H1 (cell line): ENCODE measurements at regions not wholly inside any gene's neighbourhood (a gene's known extent, or its start where the extent isn't known, plus 50 kb on each side); places are given as distances from the start of the nearest gene placed in this dataset.

Experiments used
- CTCF ChIA-PET: fragments of 300-600 bp; sonication (Branson Sonifier 250); formaldehyde crosslinking; loops from one replicate; lab custom pipeline; 2021; ENCODE audit not compliant: partially characterized antibody; lab: Charles Lee
- POLR2A ChIA-PET: fragments of 300-600 bp; sonication (Branson Sonifier 250); formaldehyde crosslinking; loops from one replicate; lab custom pipeline; 2021; ENCODE audit warnings: inconsistent platforms; ENCODE audit not compliant: partially characterized antibody; lab: Charles Lee
- DNase-seq, 2 experiments: peaks; one replicate each; pipeline versions ENCODE4 v3.0.0 to v3.0.0-alpha.2; 2010 to 2022; ENCODE audit warnings: low spot score in 2 of 2, low read depth in 1 of 2, mixed read lengths in 1 of 2
- FAIRE-seq: peaks from 2 replicates; lab custom pipeline; 2011; peaks lifted over from hg19 to GRCh38; lab: Jason Lieb, UNC
- H2AFZ ChIP-seq: 2 replicates; pipeline ENCODE4 v1.8.1; 2012; ENCODE audit warnings: low read length, inconsistent platforms
- H2AK5ac ChIP-seq: 2 replicates; pipeline ENCODE4 v1.6.1; 2013; ENCODE audit warnings: low read depth, low read length
- H2BK120ac ChIP-seq: replicated peaks from 2 replicates; pipeline ENCODE3; 2013; ENCODE audit warnings: low read depth, low read length, inconsistent platforms
- H2BK12ac ChIP-seq: 2 replicates; pipeline ENCODE4 v1.6.1; 2013; ENCODE audit warnings: low read depth, low read length
- H2BK15ac ChIP-seq: 2 replicates; pipeline ENCODE4 v1.6.1; 2013; ENCODE audit warnings: low read length
- H2BK20ac ChIP-seq: 2 replicates; pipeline ENCODE4 v1.6.1; 2013; ENCODE audit warnings: low read length
- H2BK5ac ChIP-seq: 2 replicates; pipeline ENCODE4 v1.6.1; 2013; ENCODE audit warnings: low read depth, low read length
- H3K14ac ChIP-seq: 2 replicates; pipeline ENCODE4 v1.6.1; 2013; ENCODE audit warnings: inconsistent platforms; ENCODE audit not compliant: insufficient read length
- H3K18ac ChIP-seq: 2 replicates; pipeline ENCODE4 v1.6.1; 2013; ENCODE audit warnings: low read length; ENCODE audit errors: extremely low read depth
- H3K23ac ChIP-seq: 2 replicates; pipeline ENCODE4 v1.6.1; 2013; ENCODE audit warnings: inconsistent platforms; ENCODE audit not compliant: insufficient read length
- H3K23me2 ChIP-seq: 2 replicates; pipeline ENCODE4 v1.6.1; 2013; ENCODE audit warnings: low read depth, low read length
- H3K27ac ChIP-seq: 2 replicates; pipeline ENCODE4 v1.6.1; 2011; ENCODE audit warnings: low read depth, low read length, inconsistent platforms
- H3K27me3 ChIP-seq, 4 experiments: replicated peaks in 1 of 4; 1 replicate in 1 of 4; 2 replicates in 3 of 4; pipeline versions ENCODE4 v1.6.1 to v1.8.1; 2011 to 2013; ENCODE audit warnings: low read length in 3 of 4, mild to moderate bottlenecking in 3 of 4, inconsistent platforms in 2 of 4, mixed read lengths in 2 of 4, moderate library complexity in 1 of 4; ENCODE audit not compliant: control insufficient read depth in 3 of 4, insufficient read depth in 3 of 4; ENCODE audit errors: extremely low read depth in 1 of 4
- H3K36me3 ChIP-seq, 4 experiments: 2 replicates each; pipeline versions ENCODE4 v1.6.1 to v1.8.1; 2011 to 2013; ENCODE audit warnings: mild to moderate bottlenecking in 4 of 4, low read length in 3 of 4, moderate library complexity in 2 of 4, control low read depth in 1 of 4, inconsistent platforms in 1 of 4; ENCODE audit not compliant: insufficient read depth in 4 of 4, control insufficient read depth in 2 of 4
- H3K4ac ChIP-seq: replicated peaks from 2 replicates; pipeline ENCODE3; 2013; ENCODE audit warnings: low read length, low read depth, mixed read lengths, inconsistent platforms; ENCODE audit not compliant: insufficient read length
- H3K4me1 ChIP-seq, 4 experiments: replicated peaks in 1 of 4; 1 replicate in 1 of 4; 2 replicates in 3 of 4; pipeline versions ENCODE4 v1.6.1 to v1.8.1; 2011 to 2013; ENCODE audit warnings: low read length in 3 of 4, inconsistent platforms in 2 of 4, mixed read lengths in 1 of 4; ENCODE audit not compliant: insufficient read depth in 4 of 4, control insufficient read depth in 3 of 4
- H3K4me2 ChIP-seq, 2 experiments: 2 replicates each; pipeline versions ENCODE4 v1.6.1 to v1.8.1; 2011 to 2013; ENCODE audit warnings: low read depth in 2 of 2, low read length in 2 of 2, control low read depth in 1 of 2, inconsistent platforms in 1 of 2, mild to moderate bottlenecking in 1 of 2; ENCODE audit not compliant: insufficient read depth in 1 of 2
- H3K4me3 ChIP-seq, 4 experiments: fragments of 200-600, 300-600 bp in 1 of 4; sonication (generic), shearing (Covaris generic), sonication (Bioruptor Twin) in 1 of 4; 2 replicates each; pipeline versions ENCODE4 v1.5.1 to v1.8.1; 2011 to 2016; ENCODE audit warnings: low read length in 4 of 4, low read depth in 3 of 4, control low read depth in 2 of 4, inconsistent platforms in 2 of 4, mild to moderate bottlenecking in 2 of 4, mixed read lengths in 1 of 4, moderate library complexity in 1 of 4; ENCODE audit not compliant: insufficient read depth in 2 of 4; ENCODE audit errors: extremely low read depth in 1 of 4
- H3K56ac ChIP-seq: replicated peaks from 2 replicates; pipeline ENCODE3; 2013; ENCODE audit warnings: low read depth, mild to moderate bottlenecking, mixed read lengths, low read length, inconsistent platforms; ENCODE audit not compliant: insufficient read length
- H3K79me1 ChIP-seq: 2 replicates; pipeline ENCODE4 v1.6.1; 2013; ENCODE audit warnings: low read depth, low read length, control low read depth
- H3K79me2 ChIP-seq, 2 experiments: 2 replicates each; pipeline versions ENCODE4 v1.6.1 to v1.8.1; 2012 to 2013; ENCODE audit warnings: low read length in 2 of 2, mild to moderate bottlenecking in 2 of 2, inconsistent platforms in 1 of 2; ENCODE audit not compliant: insufficient read depth in 2 of 2, control insufficient read depth in 1 of 2
- H3K9ac ChIP-seq, 4 experiments: replicated peaks in 1 of 4; 1 replicate in 1 of 4; 2 replicates in 3 of 4; pipeline versions ENCODE4 v1.6.1 to v1.8.1; 2011 to 2013; ENCODE audit warnings: low read depth in 3 of 4, low read length in 3 of 4, control low read depth in 2 of 4, mild to moderate bottlenecking in 2 of 4, moderate library complexity in 2 of 4, inconsistent platforms in 1 of 4; ENCODE audit errors: extremely low read depth in 1 of 4
- H3K9me3 ChIP-seq, 2 experiments: 2 replicates each; pipeline versions ENCODE4 v1.6.1 to v1.8.1; 2012 to 2013; ENCODE audit warnings: mild to moderate bottlenecking in 2 of 2, moderate library complexity in 2 of 2, control low read depth in 1 of 2, inconsistent platforms in 1 of 2, low read depth in 1 of 2, low read length in 1 of 2, mixed read lengths in 1 of 2; ENCODE audit not compliant: insufficient read depth in 2 of 2
- H4K20me1 ChIP-seq, 2 experiments: replicated peaks in 1 of 2; 2 replicates each; pipeline versions ENCODE3 to v1.8.1; 2011 to 2013; ENCODE audit warnings: inconsistent platforms in 2 of 2, low read length in 2 of 2, mild to moderate bottlenecking in 1 of 2; ENCODE audit not compliant: insufficient read depth in 2 of 2, control insufficient read depth in 1 of 2
- H4K5ac ChIP-seq: 2 replicates; pipeline ENCODE4 v1.6.1; 2013; ENCODE audit warnings: low read length, low read depth, mixed read lengths, inconsistent platforms; ENCODE audit not compliant: insufficient read length
- H4K8ac ChIP-seq: 2 replicates; pipeline ENCODE4 v1.8.0; 2013; ENCODE audit warnings: mild to moderate bottlenecking, moderate library complexity, low read length, inconsistent platforms; ENCODE audit not compliant: insufficient read depth; ENCODE audit errors: extremely low read depth
- H4K91ac ChIP-seq: replicated peaks from 2 replicates; pipeline ENCODE3; 2013; ENCODE audit warnings: low read length, mixed read lengths, inconsistent platforms; ENCODE audit not compliant: insufficient read length
- CEBPB ChIP-seq: IDR thresholded peaks from 2 replicates; pipeline ENCODE4 v1.6.1; 2012; ENCODE audit warnings: low read depth, low read length
- SP4 ChIP-seq: IDR thresholded peaks from 2 replicates; pipeline ENCODE4 v1.6.1; 2012; ENCODE audit warnings: low read length, inconsistent platforms
- WGBS, 2 experiments: shearing (Covaris generic) in 1 of 2; methylation state at CpG; one replicate each; pipeline versions ENCODE4 v1.1.6 to v1.1.7; 2013 to 2015; ENCODE audit warnings: low lambda C conversion rate in 2 of 2, mixed read lengths in 2 of 2, inconsistent platforms in 1 of 2, low coverage in 1 of 2, missing lambda C conversion rate in 1 of 2; ENCODE audit not compliant: insufficient replicate concordance in 2 of 2, insufficient coverage in 1 of 2, insufficient read length in 1 of 2; ENCODE audit errors: extremely low coverage in 1 of 2, missing lambda C conversion rate in 1 of 2; 5-methylcytosine and 5-hydroxymethylcytosine counted together

GRCh38 chr5:57341380-57341979 is 141.1 kb downstream of the ACTBL2 start:
- FAIRE-seq (no peak), DNase-seq (no peak)
- Histone ChIP-seq H4K8ac (no peak overlapping the region), H3K23me2 (no peaks in the 10 kb centered on the region), H3K9ac (no peak overlapping the region), H2BK120ac (no peak overlapping the region), H4K91ac (no peak overlapping the region), H3K79me1 (no peaks in the 10 kb centered on the region), H3K27me3 (peaks cover 0 to 1% (median 0%) of the 10 kb centered on the region in 4 experiments; a peak in 1 of 7 replicates), H3K18ac (no peak overlapping the region), H2AK5ac (no peak overlapping the region), H3K4me3 (no peak overlapping the region), H2BK15ac (no peak overlapping the region), H3K27ac (no peak overlapping the region), H3K56ac (no peak overlapping the region), H2BK12ac (no peak overlapping the region)
- WGBS, 2 experiments, result 76% methylated on average over 4 of the region's 4 CpGs; no CpG with 5 or more reads in 1 of the 2 experiments
- CTCF ChIA-PET, result interaction anchor here (0.6 to 5.2 kb wide), 7 partner anchors 14 to 1552 kb away, joined by 3 to 69 read pairs (median 3); no protein-coding TSS in a partner anchor
- TF ChIP-seq CEBPB (no peak), SP4 (no peak)
- TF ChIP-seq, all 59 proteins: peak for 0
- H4K5ac ChIP-seq, result no peak overlapping the region
- no peak overlapping the region for H2AFZ ChIP-seq
- no peak overlapping the region for H3K14ac ChIP-seq
- POLR2A ChIA-PET, result no interaction called here
- no peaks in the 10 kb centered on the region for H3K79me2 ChIP-seq
- no peaks in the 10 kb centered on the region for H4K20me1 ChIP-seq
- no peaks in the 10 kb centered on the region for H3K36me3 ChIP-seq
- H3K4me2 ChIP-seq, result no peak overlapping the region
- no peak overlapping the region for H2BK20ac ChIP-seq
- no peak overlapping the region for H3K4ac ChIP-seq
- no peak overlapping the region for H2BK5ac ChIP-seq
- no peaks in the 10 kb centered on the region for H3K9me3 ChIP-seq
- H3K4me1 ChIP-seq, result no peaks in the 10 kb centered on the region
- H3K23ac ChIP-seq, result no peak overlapping the region
